Left forelimb (tissue), 1 donor: ENCODE measurements at regions not wholly inside any gene's neighbourhood (a gene's known extent, or its start where the extent isn't known, plus 50 kb on each side); places are given as distances from the start of the nearest gene placed in this dataset.
"Not testable (repeated sequence)": the region's sequence is repeated elsewhere in the genome, so short reads cannot be mapped to it uniquely, and the experiment has no call there.

Source experiments
- DNase-seq: peaks from one replicate; pipeline ENCODE4 v3.0.0-alpha.2; 2018; ENCODE audit warnings: low spot score

GRCh38 chr21:13810559-13810958 is 201.0 kb downstream of the POTED start:
- DNase-seq, result not testable (repeated sequence)

GRCh38 chr21:13806444-13806843 is 196.9 kb downstream of the POTED start:
- DNase-seq, result not testable (repeated sequence)

- DNase-seq, result not testable (repeated sequence)
Measured at GRCh38 chr21:13802757-13803156, 193.2 kb downstream of the POTED start.
